ENCODE measurements at regions not wholly inside any gene's neighbourhood (a gene's known extent, or its start where the extent isn't known, plus 50 kb on each side); places are given as distances from the start of the nearest gene placed in this dataset.

DNA sequence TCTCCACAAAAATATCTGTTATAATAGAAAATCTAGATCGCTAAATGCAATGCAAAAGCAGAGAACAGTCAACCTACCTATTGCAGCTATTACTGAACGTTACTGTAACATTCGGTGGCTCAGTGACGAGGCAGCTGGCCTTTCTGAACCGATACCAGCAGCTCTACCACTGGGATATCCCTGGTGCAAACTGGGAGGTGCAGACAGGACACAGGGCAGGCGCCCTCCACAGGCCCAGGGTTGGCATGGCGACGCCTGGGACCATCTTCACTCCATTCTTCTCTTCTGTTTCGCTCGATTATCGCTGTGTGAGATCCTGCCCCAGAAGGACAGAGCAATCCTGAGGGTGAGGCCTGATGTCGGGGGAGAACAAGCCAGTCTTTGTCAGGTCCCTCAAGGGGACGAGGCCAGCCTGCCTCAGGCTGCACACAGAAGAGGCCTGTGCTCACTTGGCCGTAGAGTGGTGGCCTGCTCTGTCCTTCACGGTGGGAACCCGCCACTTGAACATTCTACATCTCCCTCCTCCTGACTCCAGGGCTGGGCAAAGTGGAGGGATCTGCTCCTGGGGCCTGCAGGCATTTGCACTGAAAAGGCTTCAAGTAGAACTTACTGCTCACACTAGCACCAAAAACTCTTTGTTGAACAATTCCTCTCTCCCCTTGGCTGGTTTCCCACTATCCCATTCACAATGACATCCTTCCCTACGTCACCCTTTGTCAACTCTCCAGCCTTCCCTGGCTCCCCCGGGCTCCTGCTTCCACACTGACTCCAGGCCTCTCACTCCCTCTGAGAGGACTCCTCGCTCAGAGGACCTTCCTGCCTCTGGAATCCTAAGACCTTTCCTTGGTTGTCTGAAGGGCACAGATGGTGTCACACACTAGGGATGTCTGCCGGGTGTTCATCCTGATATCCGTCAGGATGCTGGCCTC lies 49.7 kb downstream of the CYRIA start:
- no peak for FAIRE-seq

DNA sequence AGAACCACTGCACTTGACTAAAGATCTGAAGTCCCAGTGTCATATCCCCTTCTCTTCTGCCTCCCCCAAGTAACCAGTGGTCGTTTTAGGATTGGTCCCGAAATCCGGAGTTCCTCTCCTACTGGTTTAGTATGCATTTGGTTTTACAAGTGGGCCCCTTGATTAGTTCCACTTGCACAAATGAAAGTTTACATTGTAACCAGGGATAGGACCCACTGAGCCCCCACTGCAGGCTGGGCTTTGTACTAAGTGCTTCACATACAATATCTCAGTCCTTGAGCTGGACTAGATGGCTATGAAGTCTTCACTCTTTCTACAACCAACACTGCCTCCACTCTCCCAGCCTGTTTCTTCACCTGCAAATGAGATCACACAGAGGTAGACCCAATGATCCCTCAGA lies 50.4 kb downstream of the CYRIA start:
- FAIRE-seq: no peak

DNA sequence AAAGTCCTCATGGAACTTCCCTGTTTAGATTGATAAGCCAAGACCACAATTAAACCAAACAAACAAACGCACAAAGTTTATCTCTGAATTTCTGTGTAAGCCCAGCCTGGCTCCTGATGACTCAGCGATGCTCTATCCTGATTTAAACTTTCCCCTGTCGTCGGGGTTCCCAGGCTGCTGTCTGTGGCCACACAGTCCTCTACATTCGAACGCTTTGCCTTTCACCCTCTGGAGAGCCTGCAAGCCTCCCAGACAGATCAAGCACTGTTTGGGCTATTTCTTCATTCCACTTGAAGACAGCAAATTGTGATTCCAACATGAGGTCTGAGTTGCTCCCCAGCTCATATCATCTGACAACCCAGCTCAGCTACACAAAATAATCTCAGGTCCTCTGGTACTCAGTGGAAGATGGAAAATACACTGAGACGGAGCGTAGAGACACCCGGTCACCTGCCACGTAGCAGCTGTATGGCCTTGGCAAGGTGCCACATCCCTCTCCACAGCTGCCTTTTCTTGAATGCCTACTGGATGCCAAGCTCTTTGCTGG lies 51.2 kb downstream of the CYRIA start:
- no peak for FAIRE-seq

DNA sequence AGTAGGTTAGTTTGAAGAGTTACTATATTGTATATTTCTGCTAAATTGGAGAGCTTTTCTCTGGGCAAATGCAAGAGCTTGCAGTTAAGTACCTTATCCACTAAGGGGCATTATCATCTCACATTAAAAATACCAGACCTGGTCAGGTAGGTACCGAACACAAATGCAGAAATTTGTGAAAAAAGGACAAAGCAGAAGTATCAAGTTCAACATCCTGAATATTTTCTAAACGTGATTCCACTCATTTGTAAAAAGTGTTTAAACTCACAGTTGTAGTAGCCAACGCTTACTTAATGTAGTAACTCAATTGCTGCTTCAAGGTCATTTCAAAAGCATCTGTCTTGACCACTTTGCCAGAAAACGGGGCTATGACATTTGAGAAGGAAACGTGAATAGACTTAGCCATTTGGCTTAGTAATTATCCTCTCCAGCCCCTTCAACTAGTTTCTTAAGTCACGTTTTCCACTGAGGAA lies 52.1 kb downstream of the CYRIA start:
- peak; percentile 94 for FAIRE-seq

DNA sequence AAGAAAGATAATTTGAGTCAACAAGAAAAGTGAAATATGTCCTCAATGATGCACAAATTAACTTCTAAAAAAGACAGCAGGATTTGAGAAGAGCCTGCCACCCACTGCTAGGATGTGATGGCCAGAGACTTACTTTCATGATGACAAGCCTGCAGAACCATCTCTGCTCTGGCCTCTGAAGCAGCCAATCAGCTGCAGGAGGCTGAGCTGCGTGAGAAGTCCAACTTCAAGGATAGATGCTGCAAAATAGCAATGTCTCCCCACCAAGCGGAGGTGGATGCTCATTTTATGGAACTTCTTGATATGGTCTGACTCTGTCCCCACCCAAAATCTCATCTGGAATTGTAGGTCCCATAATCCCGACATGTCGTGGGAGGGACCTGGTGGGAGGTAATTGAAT lies 53.1 kb downstream of the CYRIA start:
- FAIRE-seq: no peak

DNA sequence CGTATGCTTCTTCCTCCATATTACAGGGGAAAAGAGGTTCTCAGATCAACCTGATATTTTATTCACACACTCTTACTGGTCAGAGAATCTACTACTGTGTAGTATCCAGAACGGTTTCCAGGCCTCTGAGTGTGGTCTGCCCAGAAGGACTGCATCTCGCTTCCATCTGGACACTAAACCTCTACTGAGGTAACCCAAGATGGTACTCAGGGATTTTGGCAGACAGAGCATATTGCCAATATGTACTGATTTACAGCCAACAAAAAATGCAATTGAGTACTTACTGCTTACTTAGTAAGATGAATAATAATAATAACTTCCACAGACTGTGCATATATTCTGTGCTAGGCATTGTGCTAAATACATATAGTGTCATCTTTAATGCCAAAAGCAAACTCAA lies 55.8 kb downstream of the CYRIA start:
- no peak for FAIRE-seq

DNA sequence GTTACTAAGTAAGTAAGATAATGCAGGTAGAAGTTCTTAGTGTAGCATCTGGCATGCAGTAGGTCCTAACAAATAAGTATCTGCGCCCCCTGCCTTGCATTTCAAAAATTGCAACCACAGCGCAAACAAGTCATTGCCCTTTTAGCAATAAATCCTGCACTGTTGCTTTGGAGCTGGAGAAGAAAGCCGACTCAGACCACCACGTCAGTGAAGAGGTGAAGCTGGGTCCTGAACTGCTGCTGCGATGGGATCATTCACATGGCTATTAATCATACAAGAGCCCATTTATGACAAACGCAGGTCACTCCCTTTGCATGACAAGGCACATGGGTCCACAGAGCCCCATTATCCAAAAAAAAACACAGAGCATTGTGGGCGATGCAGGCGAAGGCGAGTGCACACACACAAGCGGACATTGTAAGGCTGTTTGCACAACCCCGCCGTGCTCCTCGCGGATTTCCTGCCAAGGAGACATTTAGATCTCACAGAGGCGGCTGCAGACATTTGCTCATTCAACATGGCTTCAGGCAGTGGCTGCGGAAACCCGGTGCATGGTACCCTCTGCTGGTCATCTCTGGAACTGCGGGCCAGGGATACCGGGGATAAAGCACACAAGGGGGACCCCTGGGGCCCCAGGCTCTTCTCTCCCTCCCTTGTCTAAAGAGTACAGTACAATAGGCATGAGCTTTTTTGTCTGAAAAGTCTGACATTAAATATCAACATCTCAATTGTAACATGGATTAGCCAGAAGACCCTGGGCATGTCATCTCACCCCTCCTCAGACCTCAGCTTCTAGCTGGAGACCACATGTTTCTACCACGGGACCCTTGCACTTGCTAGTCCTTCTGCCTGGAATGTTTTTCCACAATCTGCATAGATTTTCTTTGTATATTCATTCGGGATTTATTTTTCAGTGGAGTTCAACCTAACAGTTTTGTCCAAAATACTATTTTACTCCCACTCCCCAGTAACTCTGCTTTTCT lies 56.7 kb downstream of the CYRIA start:
- FAIRE-seq: peak; percentile 33

DNA sequence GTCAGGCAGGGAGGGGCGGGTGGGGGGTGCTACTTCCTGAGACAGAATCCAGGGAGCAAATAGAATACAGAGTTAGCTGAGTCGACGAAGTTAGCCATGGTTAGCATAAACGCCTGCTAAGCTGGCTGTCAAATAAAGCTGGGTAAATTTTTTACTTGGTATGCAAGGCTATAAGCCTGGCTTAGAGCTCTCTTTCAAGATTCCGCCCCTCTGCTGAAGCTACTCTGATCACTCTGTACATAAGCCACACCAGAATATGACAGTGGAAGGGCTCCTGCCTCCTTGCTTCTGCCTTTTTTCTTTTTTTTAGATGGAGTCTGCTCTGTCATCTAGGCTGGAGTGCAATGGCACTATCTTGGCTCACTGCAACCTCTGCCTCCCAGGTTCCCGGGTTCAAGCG lies 58.3 kb downstream of the CYRIA start:
- FAIRE-seq: no peak

DNA sequence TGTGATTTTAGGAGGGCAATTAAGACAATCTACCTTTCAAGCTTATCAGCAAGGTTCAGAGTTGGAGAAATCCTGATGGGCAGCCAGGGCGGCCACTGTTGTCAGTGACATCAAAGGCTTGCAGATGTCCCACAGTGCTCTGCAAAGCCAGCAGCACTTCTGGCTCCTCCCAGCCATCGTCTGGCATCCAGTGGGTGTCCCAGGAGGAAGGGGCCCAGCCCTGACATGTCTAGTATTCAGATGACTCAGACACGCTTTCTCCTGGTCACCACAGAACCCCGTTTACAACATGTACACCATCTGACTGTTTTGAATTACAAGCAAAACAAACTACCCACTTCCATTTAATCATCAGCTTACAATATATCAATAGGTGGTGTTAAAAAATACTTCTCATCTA lies 61.4 kb downstream of the CYRIA start:
- no peak for FAIRE-seq

DNA sequence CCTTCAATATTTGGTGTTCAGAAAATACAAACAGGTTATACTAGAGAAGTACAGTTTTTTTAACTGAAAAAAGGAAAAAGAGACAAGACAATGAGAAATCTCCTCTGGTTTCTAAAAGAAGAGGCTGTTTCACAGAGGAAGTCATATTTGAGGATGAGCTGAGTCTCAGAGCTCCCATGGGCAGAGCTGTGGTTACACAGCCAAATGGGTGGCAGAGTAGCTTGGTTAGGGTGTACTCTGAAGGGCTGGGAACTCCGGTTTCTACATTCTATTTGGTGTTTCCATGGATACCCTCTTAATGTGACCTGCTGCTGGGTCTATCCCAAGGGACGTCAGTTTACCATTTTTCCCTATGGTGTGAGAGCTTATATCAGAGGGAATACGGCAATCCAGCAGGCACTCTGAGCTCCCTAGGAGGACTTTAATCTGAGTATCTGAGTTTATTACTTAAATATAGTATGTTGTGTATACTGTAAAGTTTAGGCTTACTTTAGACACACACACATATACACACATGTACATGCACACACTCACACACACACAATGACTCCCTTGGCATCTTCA lies 74.2 kb downstream of the CYRIA start:
- no peak for FAIRE-seq

DNA sequence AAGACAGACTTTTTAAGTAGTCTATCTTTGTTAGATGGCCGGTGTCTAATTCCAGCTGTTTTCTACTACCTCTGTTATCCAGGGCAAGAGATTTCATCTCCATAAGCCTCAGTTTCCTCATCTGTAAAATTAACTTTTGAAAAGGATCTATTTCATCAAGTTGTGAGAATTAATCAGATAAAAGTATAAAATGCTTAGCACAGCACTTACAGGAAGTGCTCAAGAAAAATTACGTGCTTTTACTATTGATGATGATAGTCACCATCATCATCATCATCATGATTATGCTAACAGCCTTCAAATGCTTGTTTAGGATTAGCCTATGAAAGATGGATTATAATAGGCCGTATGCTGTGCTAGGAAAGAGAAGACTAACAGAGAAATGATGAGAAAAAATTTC lies 76.2 kb downstream of the CYRIA start:
- no peak for FAIRE-seq

DNA sequence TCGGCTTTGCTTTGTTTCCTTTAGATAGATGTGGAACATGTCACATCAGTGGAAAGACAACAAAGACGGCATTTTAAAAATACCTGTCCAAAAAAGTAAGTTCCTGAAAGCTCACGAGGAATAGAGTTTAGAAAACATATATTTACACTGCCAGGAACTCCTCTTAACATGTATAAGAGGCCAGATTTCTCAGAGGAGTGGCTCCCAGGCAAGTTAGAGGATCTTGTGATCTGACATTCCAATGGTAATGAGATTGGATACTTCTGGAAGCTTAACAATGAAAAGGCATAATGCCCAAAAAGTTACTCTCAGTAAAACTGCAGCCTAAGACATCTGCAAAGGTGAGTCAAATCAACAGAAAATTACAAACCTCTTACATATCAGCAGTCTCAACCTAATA lies 77.1 kb downstream of the CYRIA start:
- FAIRE-seq: no peak

DNA sequence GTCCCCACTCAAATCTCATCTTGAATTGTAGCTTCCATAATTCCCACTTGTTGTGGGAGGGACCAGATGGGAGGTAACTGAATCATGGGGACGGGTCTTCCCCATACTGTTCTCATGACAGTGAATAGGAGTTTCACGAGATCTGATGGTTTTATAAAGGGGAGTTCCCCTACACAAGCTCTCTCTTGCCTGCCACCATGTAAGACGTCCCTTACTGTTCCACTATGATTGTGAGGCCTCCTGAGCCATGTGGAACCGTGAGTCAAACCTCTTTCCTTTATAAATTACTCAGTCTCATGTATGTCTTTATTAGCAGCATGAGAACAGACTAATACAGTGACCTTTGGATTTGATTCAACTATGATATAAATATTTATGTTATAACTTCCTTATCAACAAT lies 78.0 kb downstream of the CYRIA start:
- no peak for FAIRE-seq

DNA sequence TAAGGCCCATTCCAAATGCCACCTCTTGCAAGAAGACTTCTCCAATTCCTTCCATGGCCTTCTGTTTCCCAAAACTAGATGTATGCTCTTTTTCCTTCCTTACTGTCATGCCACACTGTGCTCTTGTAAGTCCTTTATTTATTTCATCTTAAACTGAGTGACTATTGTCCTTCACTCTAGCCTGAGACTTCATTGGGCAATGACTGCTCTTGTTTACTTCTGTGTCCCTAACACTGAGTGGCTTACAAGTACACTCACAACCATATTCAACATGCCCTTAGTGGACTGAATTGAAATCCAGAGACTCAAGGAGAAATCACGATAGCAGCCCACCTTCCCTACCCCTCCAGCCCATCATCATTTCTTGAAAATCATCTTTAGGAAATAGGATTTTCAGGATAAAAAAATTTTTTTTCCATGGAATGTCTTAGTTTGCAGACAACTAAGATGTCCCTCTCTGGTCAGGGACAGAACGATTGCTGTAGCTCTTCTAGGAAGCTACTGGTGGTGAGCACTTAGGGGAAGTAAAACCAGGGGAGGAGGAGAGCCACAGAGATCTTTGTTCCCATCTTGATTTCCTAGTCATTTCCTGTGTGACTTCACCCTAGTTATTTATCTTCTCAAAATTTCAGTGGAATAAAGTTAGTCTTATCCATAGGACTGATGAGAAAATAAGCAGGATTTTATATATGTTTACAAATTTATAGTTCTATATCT lies 80.7 kb downstream of the CYRIA start:
- FAIRE-seq: no peak

DNA sequence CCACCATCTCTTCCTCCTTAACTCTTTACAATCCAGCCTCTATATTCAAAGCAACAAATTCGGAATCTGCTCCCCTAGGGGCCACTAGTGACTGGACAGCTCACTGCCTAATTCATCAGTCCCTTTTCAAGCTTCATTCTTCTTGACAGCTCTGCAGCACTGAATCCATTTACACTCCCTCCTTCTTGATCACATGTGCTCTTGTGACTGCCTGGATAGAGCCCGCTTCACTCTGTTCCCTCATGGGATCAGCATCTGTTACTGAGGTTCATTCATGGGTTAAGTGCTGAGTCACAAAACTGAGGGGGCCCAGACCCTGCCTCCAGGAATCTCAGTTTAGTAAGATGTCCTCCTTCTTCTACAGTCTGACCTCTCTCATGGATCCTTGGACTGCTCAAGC lies 81.5 kb downstream of the CYRIA start:
- no peak for FAIRE-seq

DNA sequence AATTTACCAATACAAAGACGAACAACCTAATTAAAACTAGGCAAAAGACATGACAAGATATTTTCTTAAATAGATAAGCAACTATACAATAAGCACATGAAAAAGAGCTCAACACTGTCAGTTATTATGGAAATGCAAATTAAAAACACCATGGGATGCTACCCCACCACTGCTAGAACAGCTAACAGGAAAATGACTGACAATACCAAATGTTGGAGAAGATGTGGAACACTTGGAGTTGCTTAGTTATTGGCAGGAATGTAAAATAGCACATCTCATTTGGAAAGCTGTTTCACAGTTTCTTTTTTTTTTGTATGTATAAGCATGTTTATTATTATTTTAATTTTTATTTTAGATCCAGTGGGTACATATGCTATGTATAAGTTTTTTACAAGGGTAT lies 84.4 kb downstream of the CYRIA start:
- FAIRE-seq: no peak

DNA sequence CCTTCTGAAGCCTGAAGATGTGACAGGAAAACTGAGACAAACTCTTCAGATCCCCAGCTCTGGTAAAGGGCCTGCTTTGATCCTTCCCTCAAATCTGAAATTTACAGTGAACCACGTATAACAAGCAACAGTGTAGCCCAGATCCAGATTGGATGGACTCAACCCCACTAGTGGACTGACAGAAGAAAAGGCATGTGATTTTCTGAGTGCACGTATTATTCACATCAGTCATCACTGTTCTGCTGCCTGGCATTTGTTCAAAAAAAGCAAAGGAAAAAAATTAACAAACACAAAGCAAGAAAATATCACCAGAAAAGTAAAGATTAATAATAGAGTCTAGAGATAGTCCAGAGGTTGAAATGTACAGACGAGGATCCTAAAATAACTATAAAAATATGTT lies 87.6 kb downstream of the CYRIA start:
- no peak for FAIRE-seq

DNA sequence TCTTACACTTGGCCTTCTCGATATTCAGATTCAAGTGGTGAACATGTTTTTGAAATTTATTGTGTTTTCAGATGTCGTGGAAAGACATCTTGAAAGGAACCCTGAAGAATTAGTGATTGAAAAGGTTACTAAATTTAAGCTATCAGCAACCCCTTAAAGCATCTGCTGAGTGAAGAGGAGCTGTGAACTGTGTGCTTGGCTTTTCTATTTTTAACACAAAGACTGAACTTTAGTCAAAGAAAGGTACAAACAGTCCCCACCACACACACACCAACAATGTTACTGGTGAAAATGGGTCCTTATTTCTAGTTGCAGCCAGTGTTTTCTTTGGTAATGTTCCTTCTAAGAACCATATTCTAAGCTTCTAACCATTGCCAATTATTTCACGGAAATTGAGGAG lies 95.1 kb downstream of the CYRIA start:
- no peak for FAIRE-seq

DNA sequence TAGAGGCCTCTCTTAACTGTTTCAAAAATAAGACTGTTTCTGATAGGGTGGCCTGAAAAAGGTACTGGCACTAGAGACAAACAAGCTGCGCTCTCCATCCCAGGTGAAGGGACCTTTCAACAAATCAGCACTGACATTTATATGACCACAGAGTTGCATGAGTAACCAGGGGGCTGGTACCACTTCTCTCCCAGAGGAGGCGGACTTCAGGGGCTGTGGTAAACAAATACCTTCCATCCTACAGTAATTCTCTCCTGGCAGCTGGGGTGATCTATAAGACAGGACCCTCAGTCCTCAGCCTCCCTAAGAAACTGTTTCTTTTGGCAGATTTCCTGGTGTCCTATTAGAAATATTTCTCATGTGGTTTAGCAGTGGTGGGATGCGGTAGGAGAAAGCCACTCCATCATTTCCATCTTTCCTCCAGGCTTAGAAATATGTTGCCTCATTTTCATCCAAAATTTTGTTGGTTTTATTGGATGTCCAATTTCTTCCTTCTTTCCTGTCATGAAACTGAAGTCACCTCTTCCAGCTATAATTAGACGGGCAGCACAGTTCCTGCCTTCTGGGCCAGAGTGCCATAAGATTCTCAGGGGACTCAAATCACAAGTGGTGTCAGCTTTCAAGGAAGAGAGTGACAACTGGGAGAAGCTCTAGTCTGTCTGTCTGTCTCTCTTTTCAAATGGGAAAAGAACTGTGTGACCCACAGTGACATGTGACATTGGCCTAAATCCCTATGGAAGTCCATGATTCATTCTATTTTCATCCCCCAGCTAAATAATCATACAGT lies 96.4 kb downstream of the CYRIA start:
- FAIRE-seq: no peak

DNA sequence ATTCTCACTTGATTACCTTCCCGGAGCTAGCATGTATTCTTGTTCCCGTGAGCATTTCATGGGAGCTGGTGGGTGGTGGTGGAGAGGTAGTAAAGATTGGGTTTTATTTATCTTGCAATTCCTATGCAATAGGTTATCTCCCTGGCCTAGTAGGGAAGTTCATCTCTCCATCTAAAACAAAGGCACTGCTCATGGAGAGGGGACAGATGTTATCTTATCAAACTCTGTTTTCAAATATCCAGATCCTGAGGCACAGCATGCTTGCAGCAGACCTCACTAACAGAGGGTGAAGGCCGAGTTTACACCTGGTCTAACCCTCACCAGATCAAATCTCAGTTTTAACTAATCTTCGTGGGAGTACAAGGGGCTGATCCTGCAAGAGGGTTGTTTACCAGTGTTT lies 98.9 kb downstream of the CYRIA start:
- no peak for FAIRE-seq

DNA sequence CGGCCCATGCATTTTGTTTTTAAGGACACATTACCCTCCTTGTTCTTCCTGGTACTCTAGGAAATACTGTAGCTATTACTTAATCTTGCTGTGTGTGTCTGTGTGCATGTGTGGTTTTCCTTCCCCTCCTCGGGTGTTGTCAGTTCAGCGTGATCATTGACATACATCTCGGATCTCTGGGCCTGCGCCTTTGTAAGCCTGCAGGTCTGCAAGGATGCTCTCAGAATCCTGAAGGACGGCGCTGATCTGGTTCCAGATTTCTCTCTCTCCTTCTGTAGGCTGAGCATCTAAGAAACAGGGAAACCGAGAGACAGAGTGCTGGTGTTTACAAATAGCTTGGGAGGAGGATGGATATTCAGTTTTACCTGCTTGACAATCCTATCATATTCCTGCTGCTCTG lies 100.2 kb downstream of the CYRIA start:
- no peak for FAIRE-seq

DNA sequence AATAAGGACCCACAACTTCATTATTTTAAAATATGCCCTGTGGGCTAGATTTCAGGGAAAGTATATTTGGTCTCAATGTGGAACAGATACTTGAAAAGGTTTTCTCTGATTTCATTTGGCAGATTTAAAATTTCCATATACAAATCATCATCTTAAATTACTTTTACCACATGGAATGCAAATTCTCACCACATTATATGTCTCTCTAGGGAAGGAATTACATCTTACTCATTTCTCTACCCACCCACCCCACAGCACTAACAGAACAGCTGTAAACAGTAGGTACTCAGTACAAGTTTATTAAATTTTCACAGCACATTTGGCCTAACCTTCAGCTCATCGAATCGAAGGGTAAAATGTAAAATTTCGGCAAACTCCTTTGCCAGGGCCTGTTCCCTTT lies 104.0 kb downstream of the CYRIA start:
- FAIRE-seq: no peak
